ENCODE measurements at regions not wholly inside any gene's neighbourhood (a gene's known extent, or its start where the extent isn't known, plus 50 kb on each side); places are given as distances from the start of the nearest gene placed in this dataset.
A peak's percentile ranks its signal among the peaks of the same experiment; 100 is the strongest.

- Histone ChIP-seq H3K4me1 (ENCODE audit: control insufficient read depth, insufficient read depth, low read length) (no peaks in the 10 kb centered on the region), H3K27me3 (ENCODE audit: control insufficient read depth, insufficient read depth, low read length) (no peaks in the 10 kb centered on the region), H3K9me3 (ENCODE audit: control insufficient read depth, low read depth, low read length) (no peaks in the 10 kb centered on the region), H3K27ac (ENCODE audit: low read length) (no peak overlapping the region), H3K4me3 (ENCODE audit: low read length) (no peak overlapping the region), H3K36me3 (ENCODE audit: control insufficient read depth, insufficient read depth, low read length) (no peaks in the 10 kb centered on the region)
- no CpG with 5 or more reads among the region's 1 CpG for WGBS (ENCODE audit: insufficient coverage, low lambda C conversion rate)
- DNase-seq = no peak
Observed at GRCh38 chr6:148137652-148138051, 205.0 kb upstream of the SASH1 start.

GRCh38 chr6:148138573-148138972, 204.1 kb upstream of the SASH1 start:
- H3K9me3 ChIP-seq (ENCODE audit: control insufficient read depth, low read depth, low read length) = no peaks in the 10 kb centered on the region
- no CpG with 5 or more reads among the region's 1 CpG for WGBS (ENCODE audit: insufficient coverage, low lambda C conversion rate)
- no peaks in the 10 kb centered on the region for H3K27me3 ChIP-seq (ENCODE audit: control insufficient read depth, insufficient read depth, low read length)
- no peak overlapping the region for H3K4me3 ChIP-seq (ENCODE audit: low read length)
- no peak overlapping the region for H3K27ac ChIP-seq (ENCODE audit: low read length)
- no peaks in the 10 kb centered on the region for H3K4me1 ChIP-seq (ENCODE audit: control insufficient read depth, insufficient read depth, low read length)
- H3K36me3 ChIP-seq (ENCODE audit: control insufficient read depth, insufficient read depth, low read length) = no peaks in the 10 kb centered on the region
- DNase-seq = no peak

- no peaks in the 10 kb centered on the region for H3K27me3 ChIP-seq (ENCODE audit: control insufficient read depth, insufficient read depth, low read length)
- no peaks in the 10 kb centered on the region for H3K9me3 ChIP-seq (ENCODE audit: control insufficient read depth, low read depth, low read length)
- H3K4me3 ChIP-seq (ENCODE audit: low read length) = no peak overlapping the region
- DNase-seq = no peak
- WGBS (ENCODE audit: insufficient coverage, low lambda C conversion rate) = 83% methylated on average over 1 of the region's 5 CpGs
- no peak overlapping the region for H3K27ac ChIP-seq (ENCODE audit: low read length)
- H3K36me3 ChIP-seq (ENCODE audit: control insufficient read depth, insufficient read depth, low read length) = no peaks in the 10 kb centered on the region
- no peaks in the 10 kb centered on the region for H3K4me1 ChIP-seq (ENCODE audit: control insufficient read depth, insufficient read depth, low read length)
Observed at GRCh38 chr6:148140772-148141557, 201.7 kb upstream of the SASH1 start.

GRCh38 chr6:148142821-148143220, 199.8 kb upstream of the SASH1 start:
- Histone ChIP-seq H3K9me3 (ENCODE audit: control insufficient read depth, low read depth, low read length) (no peaks in the 10 kb centered on the region), H3K27ac (ENCODE audit: low read length) (no peak overlapping the region), H3K27me3 (ENCODE audit: control insufficient read depth, insufficient read depth, low read length) (no peaks in the 10 kb centered on the region), H3K4me1 (ENCODE audit: control insufficient read depth, insufficient read depth, low read length) (no peaks in the 10 kb centered on the region), H3K4me3 (ENCODE audit: low read length) (no peak overlapping the region), H3K36me3 (ENCODE audit: control insufficient read depth, insufficient read depth, low read length) (no peaks in the 10 kb centered on the region)
- DNase-seq = no peak
- WGBS (ENCODE audit: insufficient coverage, low lambda C conversion rate) = no CpG with 5 or more reads among the region's 2 CpGs

- no peaks in the 10 kb centered on the region for H3K9me3 ChIP-seq (ENCODE audit: control insufficient read depth, low read depth, low read length)
- H3K36me3 ChIP-seq (ENCODE audit: control insufficient read depth, insufficient read depth, low read length) = no peaks in the 10 kb centered on the region
- WGBS (ENCODE audit: insufficient coverage, low lambda C conversion rate) = no CpG with 5 or more reads among the region's 7 CpGs
- H3K4me1 ChIP-seq (ENCODE audit: control insufficient read depth, insufficient read depth, low read length) = no peaks in the 10 kb centered on the region
- H3K27me3 ChIP-seq (ENCODE audit: control insufficient read depth, insufficient read depth, low read length) = no peaks in the 10 kb centered on the region
- DNase-seq = no peak
- H3K4me3 ChIP-seq (ENCODE audit: low read length) = no peak overlapping the region
- no peak overlapping the region for H3K27ac ChIP-seq (ENCODE audit: low read length)
Observed at GRCh38 chr6:148143771-148144170, 198.9 kb upstream of the SASH1 start.

GRCh38 chr6:148144917-148145521, 197.6 kb upstream of the SASH1 start:
- no peak overlapping the region for H3K4me3 ChIP-seq (ENCODE audit: low read length)
- DNase-seq = peak; percentile 38 to 54
- no peaks in the 10 kb centered on the region for H3K9me3 ChIP-seq (ENCODE audit: control insufficient read depth, low read depth, low read length)
- no peaks in the 10 kb centered on the region for H3K4me1 ChIP-seq (ENCODE audit: control insufficient read depth, insufficient read depth, low read length)
- H3K27ac ChIP-seq (ENCODE audit: low read length) = no peak overlapping the region
- no peaks in the 10 kb centered on the region for H3K27me3 ChIP-seq (ENCODE audit: control insufficient read depth, insufficient read depth, low read length)
- 0% methylated on average over 2 of the region's 8 CpGs for WGBS (ENCODE audit: insufficient coverage, low lambda C conversion rate)
- no peaks in the 10 kb centered on the region for H3K36me3 ChIP-seq (ENCODE audit: control insufficient read depth, insufficient read depth, low read length)

- no peaks in the 10 kb centered on the region for H3K4me1 ChIP-seq (ENCODE audit: control insufficient read depth, insufficient read depth, low read length)
- DNase-seq = no peak
- no peaks in the 10 kb centered on the region for H3K36me3 ChIP-seq (ENCODE audit: control insufficient read depth, insufficient read depth, low read length)
- no peak overlapping the region for H3K27ac ChIP-seq (ENCODE audit: low read length)
- no CpG with 5 or more reads among the region's 12 CpGs for WGBS (ENCODE audit: insufficient coverage, low lambda C conversion rate)
- no peak overlapping the region for H3K4me3 ChIP-seq (ENCODE audit: low read length)
- H3K9me3 ChIP-seq (ENCODE audit: control insufficient read depth, low read depth, low read length) = no peaks in the 10 kb centered on the region
- H3K27me3 ChIP-seq (ENCODE audit: control insufficient read depth, insufficient read depth, low read length) = no peaks in the 10 kb centered on the region
Observed at GRCh38 chr6:148146717-148147462, 195.7 kb upstream of the SASH1 start.

GRCh38 chr6:148147463-148147830, 195.2 kb upstream of the SASH1 start:
- Histone ChIP-seq H3K4me3 (ENCODE audit: low read length) (no peak overlapping the region), H3K36me3 (ENCODE audit: control insufficient read depth, insufficient read depth, low read length) (no peaks in the 10 kb centered on the region), H3K27me3 (ENCODE audit: control insufficient read depth, insufficient read depth, low read length) (no peaks in the 10 kb centered on the region), H3K9me3 (ENCODE audit: control insufficient read depth, low read depth, low read length) (no peaks in the 10 kb centered on the region), H3K4me1 (ENCODE audit: control insufficient read depth, insufficient read depth, low read length) (no peaks in the 10 kb centered on the region), H3K27ac (ENCODE audit: low read length) (no peak overlapping the region)
- DNase-seq = no peak
- WGBS (ENCODE audit: insufficient coverage, low lambda C conversion rate) = no CpG with 5 or more reads among the region's 3 CpGs

GRCh38 chr6:148151896-148152643, 190.6 kb upstream of the SASH1 start:
- Histone ChIP-seq H3K27me3 (ENCODE audit: control insufficient read depth, insufficient read depth, low read length) (no peaks in the 10 kb centered on the region), H3K36me3 (ENCODE audit: control insufficient read depth, insufficient read depth, low read length) (no peaks in the 10 kb centered on the region)
- WGBS (ENCODE audit: insufficient coverage, low lambda C conversion rate) = 70% methylated on average over 3 of the region's 6 CpGs

GRCh38 chr6:148154668-148155067, 188.0 kb upstream of the SASH1 start:
- no peak for DNase-seq
- Histone ChIP-seq H3K4me3 (ENCODE audit: low read length) (no peak overlapping the region), H3K27ac (ENCODE audit: low read length) (no peak overlapping the region), H3K36me3 (ENCODE audit: control insufficient read depth, insufficient read depth, low read length) (no peaks in the 10 kb centered on the region), H3K27me3 (ENCODE audit: control insufficient read depth, insufficient read depth, low read length) (no peaks in the 10 kb centered on the region), H3K9me3 (ENCODE audit: control insufficient read depth, low read depth, low read length) (no peaks in the 10 kb centered on the region), H3K4me1 (ENCODE audit: control insufficient read depth, insufficient read depth, low read length) (no peaks in the 10 kb centered on the region)

More at GRCh38 chr6:148151896-148152643, 190.6 kb upstream of the SASH1 start:
- no peak overlapping the region for H3K4me3 ChIP-seq (ENCODE audit: low read length)
- peak; percentile 3 to 45 for DNase-seq
- no peaks in the 10 kb centered on the region for H3K4me1 ChIP-seq (ENCODE audit: control insufficient read depth, insufficient read depth, low read length)
- H3K9me3 ChIP-seq (ENCODE audit: control insufficient read depth, low read depth, low read length) = no peaks in the 10 kb centered on the region
- no peak overlapping the region for H3K27ac ChIP-seq (ENCODE audit: low read length)

Data from large intestine (tissue), 3 donors.